Frontal cortex (tissue), 3 donors: ENCODE measurements at regions not wholly inside any gene's neighbourhood (a gene's known extent, or its start where the extent isn't known, plus 50 kb on each side); places are given as distances from the start of the nearest gene placed in this dataset.
"Not testable (repeated sequence)": the region's sequence is repeated elsewhere in the genome, so short reads cannot be mapped to it uniquely, and the experiment has no call there.

Experiments
- DNase-seq, 2 donors: peaks; one replicate each; pipeline ENCODE4 v3.0.0; 2012; ENCODE audit warnings: low spot score in 2 of 2
- FAIRE-seq: peaks from 2 replicates; lab custom pipeline; 2012; peaks lifted over from hg19 to GRCh38; lab: Jason Lieb, UNC
- donor health status: control.
- donor health status: control.
- donor health status: control.

DNA sequence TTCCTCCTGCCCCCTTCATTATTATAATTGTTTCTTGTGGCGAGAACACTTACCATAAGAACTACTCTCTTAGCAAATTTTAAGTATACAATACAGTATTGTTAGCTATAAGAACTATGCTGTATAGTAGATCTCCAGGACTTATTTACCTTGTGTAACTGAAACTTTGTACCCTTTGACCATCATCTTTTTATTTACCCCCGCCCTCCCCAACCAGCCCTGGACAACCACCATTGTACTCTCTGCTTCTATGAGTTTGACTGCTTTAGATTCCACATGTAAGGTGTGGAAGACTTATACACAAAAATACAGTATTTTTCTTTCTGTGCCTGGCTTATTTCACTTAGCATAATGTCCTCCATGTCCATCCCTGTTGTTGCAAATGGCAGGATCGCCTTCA is 161.1 kb downstream of the PHF8 start:
- FAIRE-seq: no peak
- DNase-seq: no peak

- FAIRE-seq (no peak), DNase-seq (no peak)
Measured at GRCh38 chrX:53882331-53882730, 161.9 kb downstream of the PHF8 start.

- FAIRE-seq, DNase-seq: not testable (repeated sequence)
Measured at GRCh38 chrX:53880786-53881185, 163.5 kb downstream of the PHF8 start.

GRCh38 chrX:53859890-53860289 is 173.4 kb upstream of the HUWE1 start:
- DNase-seq (no peak), FAIRE-seq (no peak)

GRCh38 chrX:53831662-53832635 is 145.4 kb upstream of the HUWE1 start:
- DNase-seq (peak in 1 of 2 donors; percentile 1), FAIRE-seq (peak; percentile 6)

DNA sequence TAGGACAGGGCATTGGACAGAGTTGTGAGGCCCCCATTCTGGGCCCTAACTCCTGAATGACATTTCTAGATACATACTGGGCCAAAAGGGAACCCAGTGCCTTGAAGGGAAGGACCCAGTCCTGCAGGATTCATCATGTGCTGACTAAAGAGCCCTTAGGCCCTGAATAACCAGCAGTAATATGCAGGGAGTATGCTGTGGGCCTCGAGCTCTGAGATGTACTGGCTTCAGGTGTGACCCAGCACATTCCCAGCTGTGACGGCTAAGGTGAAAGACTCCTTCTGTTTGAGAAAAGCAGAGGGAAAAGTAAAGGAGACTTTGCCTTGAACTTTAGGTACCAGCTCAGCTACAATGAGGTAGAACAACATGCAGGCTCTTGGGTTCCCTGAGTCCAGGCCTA is 138.2 kb upstream of the HUWE1 start:
- FAIRE-seq: no peak
- no peak for DNase-seq

GRCh38 chrX:53818115-53818514 is 131.6 kb upstream of the HUWE1 start:
- DNase-seq, FAIRE-seq: not testable (repeated sequence)

- FAIRE-seq (no peak), DNase-seq (no peak)
Measured at GRCh38 chrX:53817548-53817947, 131.0 kb upstream of the HUWE1 start.

- FAIRE-seq (no peak), DNase-seq (no peak)
Measured at GRCh38 chrX:53813670-53814440, 127.3 kb upstream of the HUWE1 start.

GRCh38 chrX:53798281-53798680 is 111.8 kb upstream of the HUWE1 start:
- FAIRE-seq (no peak), DNase-seq (no peak)

GRCh38 chrX:53795576-53795975 is 109.1 kb upstream of the HUWE1 start:
- peak in 1 of 2 donors; percentile 5 for DNase-seq
- no peak for FAIRE-seq

- no peak for DNase-seq
- FAIRE-seq: no peak
Measured at GRCh38 chrX:53794181-53794580, 107.7 kb upstream of the HUWE1 start.

GRCh38 chrX:53768865-53769264 is 82.3 kb upstream of the HUWE1 start:
- no peak for DNase-seq
- FAIRE-seq: no peak

- DNase-seq (no peak), FAIRE-seq (no peak)
Measured at GRCh38 chrX:53768451-53768850, 81.9 kb upstream of the HUWE1 start.

DNA sequence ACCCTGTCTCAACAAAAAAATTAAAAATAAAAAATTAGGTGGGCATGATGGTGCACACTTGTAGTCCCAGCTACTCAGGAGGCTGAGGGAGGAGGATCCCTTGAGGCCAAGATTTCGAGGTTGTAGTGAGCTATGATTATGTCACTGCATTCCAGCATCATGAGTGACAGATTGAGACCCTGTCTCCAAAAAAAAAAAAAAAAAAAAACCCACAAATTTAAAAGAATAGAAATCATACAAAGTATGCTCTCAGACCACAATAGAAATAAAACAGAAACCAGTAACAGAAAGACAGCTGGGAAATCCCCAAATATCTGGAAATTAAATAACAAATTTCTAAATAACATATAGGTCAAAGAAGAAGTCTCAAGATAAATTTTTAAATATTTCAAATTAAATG is 81.0 kb upstream of the HUWE1 start:
- no peak for FAIRE-seq
- no peak for DNase-seq

GRCh38 chrX:53757181-53757580 is 70.7 kb upstream of the HUWE1 start:
- not testable (repeated sequence) for FAIRE-seq, DNase-seq

DNA sequence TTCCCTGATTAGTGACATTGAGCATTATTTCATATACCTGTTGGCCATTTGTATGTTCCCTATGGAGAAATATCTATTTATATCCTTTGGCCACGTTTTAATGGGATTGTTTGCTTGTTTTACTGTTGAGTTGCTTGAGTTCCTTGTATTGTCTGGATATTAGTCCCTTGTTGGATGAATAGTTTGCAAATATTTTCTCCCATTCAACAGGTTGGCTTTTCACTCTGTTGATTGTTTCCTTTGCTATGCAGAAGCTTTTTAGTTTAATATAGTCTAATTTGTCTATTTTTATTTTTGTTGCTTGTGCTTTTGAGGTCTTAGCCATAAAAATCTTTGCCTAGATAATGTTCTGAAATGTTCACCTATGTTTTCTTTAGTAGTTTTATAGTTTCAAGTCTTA is 60.2 kb upstream of the HUWE1 start:
- DNase-seq: no peak
- FAIRE-seq: no peak

- DNase-seq (no peak), FAIRE-seq (no peak)
Measured at GRCh38 chrX:53743244-53743643, 56.7 kb upstream of the HUWE1 start.

DNA sequence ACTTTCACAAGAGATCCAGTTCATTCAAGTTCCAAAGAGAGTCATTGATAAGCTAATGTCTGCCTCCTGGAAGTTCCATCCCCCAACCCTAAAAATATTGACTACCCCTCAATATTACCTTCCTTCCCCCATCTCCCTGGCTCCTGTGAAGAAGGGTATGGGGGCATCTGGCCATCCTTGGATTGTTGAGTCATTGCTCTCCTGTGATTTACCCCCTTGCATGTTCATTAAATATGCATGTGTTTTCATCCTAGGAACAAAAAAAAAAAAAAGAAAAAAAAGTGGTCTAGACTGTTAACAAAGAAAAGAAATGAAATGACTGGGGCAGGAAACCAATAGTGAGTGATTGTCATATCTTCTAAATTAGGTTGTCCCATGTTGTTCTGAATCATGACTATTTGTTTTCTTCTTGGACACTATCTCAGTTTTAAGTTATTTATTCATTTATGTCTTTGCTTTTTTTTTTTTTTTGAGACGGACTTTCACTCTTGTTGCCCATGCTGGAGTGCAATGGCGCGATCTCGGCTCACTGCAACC is 51.9 kb upstream of the HUWE1 start:
- FAIRE-seq: no peak

More for the DNA sequence above, 51.9 kb upstream of the HUWE1 start:
- no peak for DNase-seq
